ENCODE measurements at regions not wholly inside any gene's neighbourhood (a gene's known extent, or its start where the extent isn't known, plus 50 kb on each side); places are given as distances from the start of the nearest gene placed in this dataset.

DNA sequence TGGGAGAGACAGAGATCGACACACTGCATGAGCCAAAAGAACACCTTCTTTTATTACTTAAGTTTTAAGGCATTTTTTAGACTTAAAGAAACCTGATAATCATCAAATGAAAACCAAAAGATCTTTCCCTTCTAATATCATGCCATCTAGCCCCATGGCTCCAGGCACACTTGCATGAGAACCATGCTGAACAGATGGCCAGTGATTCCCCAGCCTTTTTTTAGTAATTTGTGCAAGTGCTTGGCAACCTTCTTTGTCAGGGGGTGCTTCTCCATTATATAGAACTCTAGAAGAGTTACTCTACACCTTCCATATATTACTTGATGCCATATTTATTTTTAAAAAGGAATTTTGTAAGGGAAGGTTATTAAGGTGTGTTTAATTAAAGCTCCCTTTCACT lies 182.2 kb upstream of the TEX13C start:
- H3K36me3 ChIP-seq (replicated peaks; ENCODE audit: insufficient read depth, low read depth) = no peaks in the 10 kb centered on the region
- no peaks in the 10 kb centered on the region for H3K79me2 ChIP-seq
- no peaks in the 10 kb centered on the region for H3K9me2 ChIP-seq (replicated peaks; ENCODE audit: insufficient read depth)
- H3K27me3 ChIP-seq = no peaks in the 10 kb centered on the region
- no peak overlapping the region for H3K27ac ChIP-seq
- H4K20me1 ChIP-seq (ENCODE audit: insufficient read depth, poor library complexity, severe bottlenecking) = no peaks in the 10 kb centered on the region
- no peak for DNase-seq (ENCODE audit: low spot score)
- no peak overlapping the region for H2AFZ ChIP-seq
- no peaks in the 10 kb centered on the region for H3K9me3 ChIP-seq (ENCODE audit: low read depth)
- 72% methylated on average over 1 of the region's 1 CpG for WGBS (ENCODE audit: low lambda C conversion rate, missing lambda C conversion rate)
- TF ChIP-seq EZH2phosphoT487 (IDR thresholded peaks at IDR 0.05; ENCODE audit: low read depth, severe bottlenecking, unreplicated experiment) = no peak
- H3K4me3 ChIP-seq = no peak overlapping the region
- no peaks in the 10 kb centered on the region for H3K4me1 ChIP-seq (ENCODE audit: insufficient read depth)
- H3K4me2 ChIP-seq = no peak overlapping the region

GRCh38 chrX:125150231-125150630 lies 169.4 kb upstream of the TEX13C start:
- Histone ChIP-seq H3K27ac (no peak overlapping the region), H3K4me3 (no peak overlapping the region), H4K20me1 (ENCODE audit: insufficient read depth, poor library complexity, severe bottlenecking) (no peaks in the 10 kb centered on the region), H3K4me1 (ENCODE audit: insufficient read depth) (no peaks in the 10 kb centered on the region), H3K9me2 (replicated peaks; ENCODE audit: insufficient read depth) (no peaks in the 10 kb centered on the region), H3K4me2 (no peak overlapping the region), H3K79me2 (no peaks in the 10 kb centered on the region), H3K27me3 (no peaks in the 10 kb centered on the region), H3K36me3 (replicated peaks; ENCODE audit: insufficient read depth, low read depth) (no peaks in the 10 kb centered on the region), H2AFZ (no peak overlapping the region), H3K9me3 (ENCODE audit: low read depth) (no peaks in the 10 kb centered on the region)
- TF ChIP-seq EZH2phosphoT487 (IDR thresholded peaks at IDR 0.05; ENCODE audit: low read depth, severe bottlenecking, unreplicated experiment) (no peak), EZH2 (IDR thresholded peaks at IDR 0.05; ENCODE audit: borderline replicate concordance) (no peak)
- TF ChIP-seq, protein P1, sequence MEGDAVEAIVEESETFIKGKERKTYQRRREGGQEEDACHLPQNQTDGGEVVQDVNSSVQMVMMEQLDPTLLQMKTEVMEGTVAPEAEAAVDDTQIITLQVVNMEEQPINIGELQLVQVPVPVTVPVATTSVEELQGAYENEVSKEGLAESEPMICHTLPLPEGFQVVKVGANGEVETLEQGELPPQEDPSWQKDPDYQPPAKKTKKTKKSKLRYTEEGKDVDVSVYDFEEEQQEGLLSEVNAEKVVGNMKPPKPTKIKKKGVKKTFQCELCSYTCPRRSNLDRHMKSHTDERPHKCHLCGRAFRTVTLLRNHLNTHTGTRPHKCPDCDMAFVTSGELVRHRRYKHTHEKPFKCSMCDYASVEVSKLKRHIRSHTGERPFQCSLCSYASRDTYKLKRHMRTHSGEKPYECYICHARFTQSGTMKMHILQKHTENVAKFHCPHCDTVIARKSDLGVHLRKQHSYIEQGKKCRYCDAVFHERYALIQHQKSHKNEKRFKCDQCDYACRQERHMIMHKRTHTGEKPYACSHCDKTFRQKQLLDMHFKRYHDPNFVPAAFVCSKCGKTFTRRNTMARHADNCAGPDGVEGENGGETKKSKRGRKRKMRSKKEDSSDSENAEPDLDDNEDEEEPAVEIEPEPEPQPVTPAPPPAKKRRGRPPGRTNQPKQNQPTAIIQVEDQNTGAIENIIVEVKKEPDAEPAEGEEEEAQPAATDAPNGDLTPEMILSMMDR (IDR thresholded peaks at IDR 0.05; ENCODE audit: poor library complexity) = no peak
- 44% methylated on average over 2 of the region's 2 CpGs for WGBS (ENCODE audit: low lambda C conversion rate, missing lambda C conversion rate)
- no peak for DNase-seq (ENCODE audit: low spot score)

DNA sequence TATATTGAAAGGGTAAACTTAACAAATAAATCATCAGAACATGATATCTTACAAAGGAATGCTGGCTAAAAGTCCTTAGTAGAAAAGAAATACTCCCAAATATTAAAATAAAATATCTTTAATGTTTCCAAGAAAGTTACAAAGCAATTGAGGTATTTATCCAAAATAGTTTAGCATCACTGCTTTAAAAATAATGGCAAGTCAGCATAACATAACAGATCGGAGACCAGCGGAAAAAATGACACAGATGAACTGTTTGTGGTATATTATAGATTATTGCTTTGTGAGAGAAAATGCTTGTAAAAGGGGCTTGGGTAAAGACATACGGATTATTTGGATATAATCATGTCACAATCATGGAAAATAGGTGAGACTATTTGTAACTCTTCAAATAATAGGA lies 168.5 kb upstream of the TEX13C start:
- Histone ChIP-seq H3K27ac (no peak overlapping the region), H3K27me3 (no peaks in the 10 kb centered on the region), H3K4me2 (no peak overlapping the region), H3K9me2 (replicated peaks; ENCODE audit: insufficient read depth) (no peaks in the 10 kb centered on the region), H3K4me1 (ENCODE audit: insufficient read depth) (no peaks in the 10 kb centered on the region), H3K9me3 (ENCODE audit: low read depth) (no peaks in the 10 kb centered on the region), H2AFZ (no peak overlapping the region), H3K36me3 (replicated peaks; ENCODE audit: insufficient read depth, low read depth) (no peaks in the 10 kb centered on the region), H3K79me2 (no peaks in the 10 kb centered on the region), H4K20me1 (ENCODE audit: insufficient read depth, poor library complexity, severe bottlenecking) (no peaks in the 10 kb centered on the region), H3K4me3 (no peak overlapping the region)
- WGBS (ENCODE audit: low lambda C conversion rate, missing lambda C conversion rate) = 72% methylated on average over 3 of the region's 3 CpGs
- TF ChIP-seq EZH2phosphoT487 (IDR thresholded peaks at IDR 0.05; ENCODE audit: low read depth, severe bottlenecking, unreplicated experiment) = no peak
- TF ChIP-seq, protein P1 (IDR thresholded peaks at IDR 0.05; ENCODE audit: poor library complexity) = no peak
- no peak for TF ChIP-seq EZH2 (IDR thresholded peaks at IDR 0.05; ENCODE audit: borderline replicate concordance)
- DNase-seq (ENCODE audit: low spot score) = no peak

- Histone ChIP-seq H3K27me3 (no peaks in the 10 kb centered on the region), H2AFZ (no peak overlapping the region), H3K4me2 (no peak overlapping the region), H3K4me3 (no peak overlapping the region), H3K4me1 (ENCODE audit: insufficient read depth) (no peaks in the 10 kb centered on the region), H3K27ac (no peak overlapping the region), H3K79me2 (no peaks in the 10 kb centered on the region), H3K9me3 (ENCODE audit: low read depth) (no peaks in the 10 kb centered on the region), H4K20me1 (ENCODE audit: insufficient read depth, poor library complexity, severe bottlenecking) (no peaks in the 10 kb centered on the region), H3K36me3 (replicated peaks; ENCODE audit: insufficient read depth, low read depth) (no peaks in the 10 kb centered on the region), H3K9me2 (replicated peaks; ENCODE audit: insufficient read depth) (no peaks in the 10 kb centered on the region)
- TF ChIP-seq, protein P1 (IDR thresholded peaks at IDR 0.05; ENCODE audit: poor library complexity) = no peak
- TF ChIP-seq EZH2 (IDR thresholded peaks at IDR 0.05; ENCODE audit: borderline replicate concordance) (no peak), EZH2phosphoT487 (IDR thresholded peaks at IDR 0.05; ENCODE audit: low read depth, severe bottlenecking, unreplicated experiment) (no peak)
- DNase-seq (ENCODE audit: low spot score) = no peak
- WGBS (ENCODE audit: low lambda C conversion rate, missing lambda C conversion rate) = 63% methylated on average over 2 of the region's 2 CpGs
Observed at GRCh38 chrX:125152011-125152410, 167.7 kb upstream of the TEX13C start.

All from hepatocyte (in vitro differentiated cells).